WTC11 (cell line): ENCODE measurements at regions not wholly inside any gene's neighbourhood (a gene's known extent, or its start where the extent isn't known, plus 50 kb on each side); places are given as distances from the start of the nearest gene placed in this dataset.

Experiments used
- ATAC-seq: fragments of 200-7000 bp; cut with Tn5 transposase; 2 replicates; pipeline ENCODE4 v1.10.0; 2021; ENCODE audit warnings: mild to moderate bottlenecking, moderate library complexity
- CTCF ChIA-PET: fragments of 300-600 bp; sonication (Branson Sonifier 250); formaldehyde crosslinking; loops from one replicate; lab custom pipeline; 2021; ENCODE audit warnings: antibody characterized with exemption; lab: Charles Lee
- POLR2A ChIA-PET: fragments of 350-600 bp; sonication (Branson Sonifier 250); formaldehyde crosslinking; loops from one replicate; lab custom pipeline; 2021; ENCODE audit warnings: antibody characterized with exemption; lab: Charles Lee
- DNase-seq: peaks from one replicate; pipeline ENCODE4 v3.0.0; 2021; ENCODE audit warnings: low spot score
- H3K27ac Mint-ChIP-seq: 2 replicates; pipeline ENCODE4 v1.8.0; 2021; ENCODE audit warnings: mixed read lengths
- H3K27me3 Mint-ChIP-seq: 2 replicates; pipeline ENCODE4 v1.8.0; 2021; ENCODE audit warnings: low read depth, mild to moderate bottlenecking, moderate library complexity, mixed read lengths
- H3K36me3 Mint-ChIP-seq: 2 replicates; pipeline ENCODE4 v1.8.0; 2021; ENCODE audit warnings: mixed read lengths
- H3K4me1 Mint-ChIP-seq: 2 replicates; pipeline ENCODE4 v1.8.0; 2022; ENCODE audit warnings: mixed read lengths
- H3K4me3 Mint-ChIP-seq: 2 replicates; pipeline ENCODE4 v1.8.0; 2021; ENCODE audit warnings: mild to moderate bottlenecking, moderate library complexity, mixed read lengths
- H3K9me3 Mint-ChIP-seq: 2 replicates; pipeline ENCODE4 v1.8.0; 2021; ENCODE audit warnings: mixed read lengths
- ARID4B ChIP-seq: sonication (generic); formaldehyde crosslinking; IDR thresholded peaks from 2 replicates; pipeline ENCODE4 v1.8.0; 2023; ENCODE audit warnings: missing genetic modification reagents, mild to moderate bottlenecking, borderline replicate concordance
- CBFB ChIP-seq: sonication (generic); formaldehyde crosslinking; IDR thresholded peaks from 2 replicates; pipeline ENCODE4 v1.8.1; 2022; ENCODE audit warnings: mild to moderate bottlenecking, low read depth, missing genetic modification reagents
- CTCF ChIP-seq: fragments of 200-600 bp; IDR thresholded peaks from 2 replicates; pipeline ENCODE4 v1.8.0; 2022; ENCODE audit warnings: antibody characterized with exemption
- FOXJ3 ChIP-seq: sonication (generic); formaldehyde crosslinking; IDR thresholded peaks from 2 replicates; pipeline ENCODE4 v1.9.0; 2021; ENCODE audit warnings: missing genetic modification reagents, mild to moderate bottlenecking, borderline replicate concordance
- FOXK1 ChIP-seq: sonication (generic); formaldehyde crosslinking; IDR thresholded peaks from 2 replicates; pipeline ENCODE4 v1.8.0; 2022; ENCODE audit warnings: mild to moderate bottlenecking, moderate library complexity, missing genetic modification reagents
- FOXP4 ChIP-seq: sonication (generic); formaldehyde crosslinking; IDR thresholded peaks from 2 replicates; pipeline ENCODE4 v1.8.0; 2022; ENCODE audit warnings: mild to moderate bottlenecking, missing genetic modification reagents
- GABPB1 ChIP-seq: sonication (generic); formaldehyde crosslinking; IDR thresholded peaks from 2 replicates; pipeline ENCODE4 v1.8.1; 2023; ENCODE audit warnings: mild to moderate bottlenecking, missing genetic modification reagents
- IRF1 ChIP-seq: sonication (generic); formaldehyde crosslinking; IDR thresholded peaks from 2 replicates; pipeline ENCODE4 v1.8.0; 2023; ENCODE audit warnings: missing genetic modification reagents
- JAZF1 ChIP-seq: fragments of 250-450 bp; sonication (Bioruptor Pico); IDR thresholded peaks from 2 replicates; pipeline ENCODE4 v1.9.0; 2021; ENCODE audit warnings: moderate library complexity, mild to moderate bottlenecking, inconsistent platforms
- SMAD3 ChIP-seq: sonication (generic); formaldehyde crosslinking; IDR thresholded peaks from 2 replicates; pipeline ENCODE4 v1.8.0; 2022; ENCODE audit warnings: missing genetic modification reagents, mild to moderate bottlenecking, borderline replicate concordance
- SMAD4 ChIP-seq: sonication (generic); formaldehyde crosslinking; IDR thresholded peaks from 2 replicates; pipeline ENCODE4 v1.8.0; 2022; ENCODE audit warnings: mild to moderate bottlenecking, missing genetic modification reagents
- ZNF232 ChIP-seq: sonication (generic); formaldehyde crosslinking; IDR thresholded peaks from 2 replicates; pipeline ENCODE4 v1.8.0; 2022; ENCODE audit warnings: mild to moderate bottlenecking, missing genetic modification reagents
- ZNF317 ChIP-seq: sonication (generic); formaldehyde crosslinking; IDR thresholded peaks from 2 replicates; pipeline ENCODE4 v1.8.1; 2023; ENCODE audit warnings: low read depth, mild to moderate bottlenecking, moderate library complexity, missing genetic modification reagents, borderline replicate concordance
- ZNF416 ChIP-seq: fragments of 250-450 bp; sonication (Bioruptor Pico); IDR thresholded peaks from 2 replicates; pipeline ENCODE4 v1.9.0; 2021; ENCODE audit warnings: mild to moderate bottlenecking, inconsistent platforms
- ZNF423 ChIP-seq: fragments of 250-450 bp; sonication (Bioruptor Pico); IDR thresholded peaks from 2 replicates; pipeline ENCODE4 v2.1.2; 2022; ENCODE audit warnings: mild to moderate bottlenecking, moderate library complexity
- TF ChIP-seq, protein P1 (sequence below): sonication (generic); formaldehyde crosslinking; IDR thresholded peaks from 2 replicates; pipeline ENCODE4 v1.8.1; 2022; ENCODE audit warnings: mild to moderate bottlenecking, moderate library complexity, missing genetic modification reagents

DNA sequence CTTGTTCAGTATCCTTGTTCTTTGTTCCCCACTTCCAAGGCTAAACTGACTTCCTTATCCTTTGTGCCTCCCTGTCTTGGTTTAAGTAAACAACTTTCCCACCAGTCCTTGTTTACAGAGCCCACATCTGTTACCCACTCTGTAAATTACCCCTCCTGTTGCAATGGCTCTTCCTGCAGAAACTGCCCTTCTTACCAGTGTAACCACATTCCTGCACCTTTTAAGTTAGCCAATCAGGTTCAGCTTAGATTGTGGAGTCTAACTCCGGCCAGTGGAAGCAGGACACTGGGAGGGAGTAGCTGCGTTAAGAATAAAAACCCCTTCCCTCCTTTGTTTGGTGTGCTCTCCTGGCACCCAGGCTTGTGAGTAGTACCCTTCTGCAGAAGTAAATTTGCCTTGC lies 360.9 kb downstream of the PRDM5 start:
- ATAC-seq (peak; percentile 97), DNase-seq (no peak)
- ChIA-PET CTCF (no interaction called here), POLR2A (no interaction called here)
- TF ChIP-seq SMAD3 (no peak), SMAD4 (CRISPR knock-in tag) (no peak)
- H3K4me3 Mint-ChIP-seq = no peak overlapping the region
- peak overlapping the region; percentile 64 for H3K27ac Mint-ChIP-seq
- peaks cover 20% of the 10 kb centered on the region for H3K36me3 Mint-ChIP-seq
- peaks cover 12% of the 10 kb centered on the region; the same call in 1 of the 2 replicates for H3K4me1 Mint-ChIP-seq
- H3K9me3 Mint-ChIP-seq = peaks cover 32% of the 10 kb centered on the region
- no peaks in the 10 kb centered on the region for H3K27me3 Mint-ChIP-seq

DNA sequence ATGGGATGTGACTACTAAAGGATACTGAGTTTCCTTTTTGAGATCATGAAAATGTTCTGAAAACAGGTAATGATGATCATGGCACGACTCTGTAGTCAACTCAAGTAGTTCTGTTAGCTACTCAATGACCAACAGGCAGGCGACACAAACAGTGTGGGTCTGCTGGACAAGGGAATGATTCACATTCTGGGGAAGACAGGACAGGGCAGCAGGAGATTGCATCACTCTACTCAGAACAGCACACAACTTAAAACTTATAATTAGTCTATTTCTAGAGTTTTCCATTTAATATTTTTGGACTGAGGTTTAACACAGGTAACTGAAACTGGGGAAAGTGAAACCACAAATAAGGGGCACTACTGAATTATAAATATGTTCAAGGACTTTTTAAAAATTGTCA lies 365.2 kb downstream of the PRDM5 start:
- H3K27ac Mint-ChIP-seq = peak overlapping the region; percentile 2; the same call in 1 of the 2 replicates
- H3K4me3 Mint-ChIP-seq = no peak overlapping the region
- no peaks in the 10 kb centered on the region for H3K27me3 Mint-ChIP-seq
- ATAC-seq (no peak), DNase-seq (no peak)
- TF ChIP-seq JAZF1 (no peak), FOXK1 (CRISPR knock-in tag) (no peak), SMAD3 (no peak), GABPB1 (CRISPR knock-in tag) (no peak), FOXJ3 (CRISPR knock-in tag) (no peak), ZNF423 (CRISPR knock-in tag) (no peak), ZNF416 (CRISPR knock-in tag) (no peak)
- TF ChIP-seq, protein P1, sequence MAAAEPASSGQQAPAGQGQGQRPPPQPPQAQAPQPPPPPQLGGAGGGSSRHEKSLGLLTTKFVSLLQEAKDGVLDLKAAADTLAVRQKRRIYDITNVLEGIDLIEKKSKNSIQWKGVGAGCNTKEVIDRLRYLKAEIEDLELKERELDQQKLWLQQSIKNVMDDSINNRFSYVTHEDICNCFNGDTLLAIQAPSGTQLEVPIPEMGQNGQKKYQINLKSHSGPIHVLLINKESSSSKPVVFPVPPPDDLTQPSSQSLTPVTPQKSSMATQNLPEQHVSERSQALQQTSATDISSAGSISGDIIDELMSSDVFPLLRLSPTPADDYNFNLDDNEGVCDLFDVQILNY (CRISPR knock-in tag) = no peak
- peaks cover 20% of the 10 kb centered on the region for H3K4me1 Mint-ChIP-seq
- H3K9me3 Mint-ChIP-seq = peaks cover 21% of the 10 kb centered on the region
- peaks cover 14% of the 10 kb centered on the region for H3K36me3 Mint-ChIP-seq
- ChIA-PET CTCF (no interaction called here), POLR2A (no interaction called here)

DNA sequence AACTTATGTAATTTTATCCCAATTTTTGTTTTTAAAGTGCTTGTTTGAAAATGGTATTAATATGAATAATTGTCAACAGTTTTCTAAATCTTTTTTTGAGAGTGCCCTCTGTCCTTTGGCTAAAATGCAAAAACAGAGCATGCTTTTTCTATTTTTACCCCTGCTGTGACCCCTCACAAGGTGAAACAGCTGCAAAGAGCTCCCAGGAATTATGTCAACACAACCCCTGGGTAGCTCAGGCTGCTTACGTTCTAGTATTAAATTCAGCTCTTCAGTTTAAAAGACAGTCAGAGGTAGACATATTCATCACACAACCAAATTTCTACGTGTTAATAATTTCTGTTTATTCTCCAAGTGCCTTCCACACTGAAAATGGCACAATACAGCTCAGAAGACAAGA lies 367.5 kb downstream of the PRDM5 start:
- no peaks in the 10 kb centered on the region for H3K27me3 Mint-ChIP-seq
- no peak overlapping the region for H3K27ac Mint-ChIP-seq
- H3K4me3 Mint-ChIP-seq = no peak overlapping the region
- DNase-seq (no peak), ATAC-seq (no peak)
- peaks cover 15% of the 10 kb centered on the region for H3K4me1 Mint-ChIP-seq
- no peaks in the 10 kb centered on the region for H3K36me3 Mint-ChIP-seq
- ChIA-PET POLR2A (no interaction called here), CTCF (no interaction called here)
- no peak for TF ChIP-seq FOXP4 (CRISPR knock-in tag)
- TF ChIP-seq CBFB (CRISPR knock-in tag) = no peak
- no peak for TF ChIP-seq CTCF
- no peak for TF ChIP-seq ARID4B
- TF ChIP-seq IRF1 (CRISPR knock-in tag) = no peak
- TF ChIP-seq ZNF232 (CRISPR knock-in tag) = no peak
- no peak for TF ChIP-seq SMAD4 (CRISPR knock-in tag)
- no peak for TF ChIP-seq ZNF317 (CRISPR knock-in tag)
- peaks cover 3% of the 10 kb centered on the region; the same call in 1 of the 2 replicates for H3K9me3 Mint-ChIP-seq
